Head of caudate nucleus (tissue), 42 donors: ENCODE measurements at regions not wholly inside any gene's neighbourhood (a gene's known extent, or its start where the extent isn't known, plus 50 kb on each side); places are given as distances from the start of the nearest gene placed in this dataset.
"Not testable (repeated sequence)": the region's sequence is repeated elsewhere in the genome, so short reads cannot be mapped to it uniquely, and the experiment has no call there.

Experiments used
- DNase-seq, 42 donors: peaks; one replicate each; pipeline versions ENCODE4 v3.0.0 to v3.0.0-alpha.2; 2020 to 2021; ENCODE audit warnings: mixed read lengths in 7 of 42
- intact Hi-C: fragments of 100-400 bp; cut with DNase I; formaldehyde crosslinking; loops from one replicate; pipeline ENCODE4 v1.15.0; 2022

DNA sequence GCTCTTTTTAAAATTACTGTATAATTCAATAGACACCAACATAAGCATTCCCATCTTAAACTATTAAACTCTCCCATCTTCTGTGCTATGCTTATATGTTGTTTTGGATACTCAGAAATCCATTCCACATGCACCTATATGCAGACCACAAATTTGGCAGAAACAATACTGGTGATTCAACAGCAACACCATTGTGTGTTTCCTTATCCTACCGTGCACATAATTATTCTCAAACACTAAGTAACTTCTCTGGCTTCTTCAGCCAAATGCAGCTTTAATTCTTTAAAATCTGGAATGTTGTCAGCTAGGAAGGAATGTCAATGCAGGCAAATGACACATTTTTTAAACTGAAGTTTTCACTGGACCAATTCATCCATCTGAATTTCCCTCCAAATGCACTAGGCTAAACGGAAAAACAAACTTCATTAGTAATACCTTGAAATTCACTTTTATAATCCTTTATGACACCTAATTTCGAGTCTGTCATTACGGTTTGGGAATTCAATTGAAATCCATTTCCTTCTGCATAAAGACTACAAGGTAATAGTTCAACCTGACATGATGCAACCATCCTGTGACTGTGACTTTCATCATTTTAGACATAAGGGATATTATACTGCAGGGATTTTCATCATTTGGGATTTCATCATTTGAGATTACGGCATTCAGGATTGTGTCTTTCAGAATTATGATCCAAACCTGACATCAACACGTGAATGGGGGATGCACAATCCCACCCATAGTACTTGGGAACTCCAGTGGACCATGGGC lies 308.5 kb downstream of the LTN1 start:
- intact Hi-C loops, result no loop called here
- no peak for DNase-seq

- intact Hi-C loops, DNase-seq: not testable (repeated sequence)
These were observed 309.8 kb downstream of the LTN1 start for GRCh38 chr21:28682884-28683283.

DNA sequence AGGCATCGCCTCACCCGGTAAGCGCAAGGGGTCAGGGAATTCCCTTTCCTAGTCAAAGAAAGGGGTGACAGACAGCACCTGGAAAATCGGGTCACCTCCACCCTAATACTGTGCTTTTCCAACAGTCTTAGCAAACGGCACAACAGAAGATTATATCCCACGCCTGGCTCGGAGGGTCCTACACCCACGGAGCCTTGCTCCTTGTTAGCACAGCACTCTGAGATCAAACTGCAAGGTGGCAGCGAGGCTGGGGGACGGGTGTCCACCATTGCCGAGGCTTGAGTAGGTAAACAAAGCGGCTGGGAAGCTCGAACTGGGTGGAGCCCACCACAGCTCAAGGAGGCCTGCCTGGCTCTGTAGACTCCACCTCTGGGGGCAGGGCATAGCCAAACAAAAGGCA lies 315.6 kb downstream of the LTN1 start:
- DNase-seq, intact Hi-C loops: not testable (repeated sequence)

DNA sequence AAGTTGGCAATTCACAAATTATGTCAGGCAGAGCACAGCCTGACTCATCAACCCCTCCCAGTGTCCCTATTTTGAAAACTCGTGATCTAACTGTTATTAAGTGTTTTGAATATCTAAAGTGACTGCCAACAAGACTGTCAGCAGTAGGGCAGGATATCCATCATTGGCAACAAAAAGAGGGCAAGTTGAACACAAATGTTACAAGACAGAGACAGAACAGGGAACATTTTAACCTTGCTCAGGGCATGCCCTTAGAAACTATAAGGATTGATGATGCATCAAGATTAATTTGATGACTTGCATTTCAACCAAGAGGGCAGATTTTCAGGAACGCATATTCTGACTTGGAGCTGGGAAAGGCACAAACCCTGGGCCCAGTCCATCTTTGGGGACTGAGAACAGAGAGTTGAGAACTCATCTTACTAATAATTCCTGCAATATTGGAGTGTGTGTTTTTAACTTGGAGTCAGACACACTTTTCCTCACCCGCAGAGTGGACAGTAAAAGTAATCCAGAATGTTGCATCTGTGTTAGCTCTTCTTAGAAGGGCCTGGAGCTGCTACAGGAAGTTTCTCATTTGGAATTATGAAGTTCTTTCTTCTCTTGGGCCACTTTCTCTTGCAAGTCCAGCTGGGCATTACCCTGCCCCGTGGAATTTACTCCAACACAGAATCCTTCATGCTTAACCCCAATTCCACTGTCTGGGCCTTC lies 317.2 kb downstream of the LTN1 start:
- DNase-seq, result peak in 15 of 42 donors; percentile 2 to 41 (median 27)
- intact Hi-C loops, result no loop called here

DNA sequence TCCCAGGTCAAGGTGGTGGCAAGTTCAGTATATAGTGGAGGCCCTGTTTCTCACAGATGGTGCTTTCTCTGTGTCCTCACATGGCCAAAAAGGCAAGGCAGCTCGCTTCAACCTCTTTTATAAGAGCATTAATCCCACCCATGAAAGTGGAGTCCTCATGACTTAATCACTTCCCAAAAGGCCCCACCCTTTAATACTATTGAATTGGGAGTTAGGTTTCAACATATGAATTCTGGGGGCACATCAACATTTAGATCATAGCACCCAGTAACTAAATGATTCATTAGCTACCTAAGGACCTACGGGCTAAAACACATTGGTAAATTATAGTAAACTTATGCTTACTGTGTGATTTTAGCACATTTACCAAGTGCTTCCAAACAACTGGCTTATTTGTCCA lies 317.9 kb downstream of the LTN1 start:
- intact Hi-C loops, result no loop called here
- no peak for DNase-seq

- intact Hi-C loops, result no loop called here
- DNase-seq, result no peak
These were observed 321.0 kb downstream of the LTN1 start for GRCh38 chr21:28671549-28672195.

DNA sequence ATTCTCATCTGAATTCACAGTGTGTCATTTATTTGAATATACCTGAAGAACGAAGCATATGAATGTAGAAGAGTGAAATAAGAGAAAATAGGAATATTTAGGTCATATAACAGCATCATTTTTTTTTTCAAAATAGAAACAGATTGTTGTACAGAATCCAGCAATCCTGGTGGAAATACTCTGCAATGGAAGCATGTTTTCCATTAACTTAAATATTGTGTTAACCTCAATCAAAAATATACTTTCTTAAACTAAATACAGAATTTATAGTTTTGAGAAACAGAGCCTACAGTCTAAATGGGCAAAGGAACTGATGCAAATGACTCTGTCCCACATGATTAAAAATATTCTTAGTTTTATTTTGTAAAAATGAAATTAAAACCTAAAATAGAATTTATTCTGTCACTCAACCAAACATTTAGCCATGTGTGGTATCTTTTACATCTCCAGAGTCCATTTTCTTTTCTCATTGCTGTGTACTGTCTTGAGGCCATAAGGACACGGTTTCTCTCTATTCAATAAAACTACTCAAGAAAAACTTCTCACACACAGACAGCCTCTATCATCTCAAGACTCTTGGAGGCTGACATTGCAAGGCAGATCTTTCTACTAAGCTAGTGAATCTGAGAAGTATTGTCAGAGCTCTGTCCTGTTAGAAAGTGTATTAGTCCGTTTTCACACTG lies 322.6 kb downstream of the LTN1 start:
- intact Hi-C loops, result no loop called here

DNA sequence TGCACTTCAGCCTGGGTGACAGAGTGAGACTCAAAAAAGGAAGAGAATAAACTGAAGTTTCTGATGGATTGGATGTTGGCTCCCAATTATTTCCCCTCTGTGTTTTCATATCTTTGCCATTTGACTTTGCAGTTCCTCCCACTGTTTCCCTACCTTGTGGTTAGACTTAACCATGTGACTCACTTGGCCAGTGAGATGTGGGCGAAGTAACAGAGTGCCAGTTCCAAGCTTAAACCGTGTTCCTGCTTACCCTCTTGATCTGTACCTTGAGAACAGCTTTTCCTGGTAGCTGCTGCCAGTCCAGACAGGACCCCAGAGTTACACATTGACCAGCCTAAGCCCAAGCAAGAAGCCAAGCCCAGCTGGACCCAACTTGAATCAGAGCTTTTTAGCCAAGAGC lies 323.4 kb downstream of the LTN1 start:
- intact Hi-C loops, result no loop called here
- DNase-seq, result no peak

More for the DNA sequence above, 322.6 kb downstream of the LTN1 start:
- DNase-seq, result no peak

DNA sequence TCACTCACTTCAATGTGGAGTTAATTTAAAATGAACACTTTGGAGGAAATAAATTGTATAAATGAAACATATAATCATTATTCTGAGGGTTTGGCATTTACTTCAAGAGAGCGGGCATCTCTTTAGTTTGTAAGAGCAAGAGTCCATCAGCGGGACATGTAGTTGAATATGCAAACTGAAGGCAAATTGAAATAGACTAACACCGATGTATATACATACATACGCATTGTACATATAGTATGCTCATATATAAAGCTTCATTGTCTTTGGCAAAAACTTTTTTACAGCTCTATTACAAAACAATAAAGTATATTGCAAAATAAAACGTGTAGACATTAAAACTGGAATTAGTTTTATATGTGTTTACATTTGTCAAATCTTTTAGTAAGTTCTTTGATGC lies 328.9 kb downstream of the LTN1 start:
- intact Hi-C loops, result no loop called here
- DNase-seq, result no peak

- intact Hi-C loops, result no loop called here
- DNase-seq, result no peak
These were observed 329.5 kb downstream of the LTN1 start for GRCh38 chr21:28663111-28663693.

- DNase-seq, result no peak
These were observed 335.1 kb downstream of the LTN1 start for GRCh38 chr21:28657566-28657965.

GRCh38 chr21:28655471-28655870 lies 337.2 kb downstream of the LTN1 start:
- intact Hi-C loops, result no loop called here
- no peak for DNase-seq

More at GRCh38 chr21:28657566-28657965, 335.1 kb downstream of the LTN1 start:
- intact Hi-C loops, result no loop called here

GRCh38 chr21:28654406-28654805 lies 338.3 kb downstream of the LTN1 start:
- DNase-seq, result no peak

GRCh38 chr21:28644762-28645161 lies 347.9 kb downstream of the LTN1 start:
- intact Hi-C loops, result no loop called here
- DNase-seq, result no peak

More at GRCh38 chr21:28654406-28654805, 338.3 kb downstream of the LTN1 start:
- intact Hi-C loops, result no loop called here

DNA sequence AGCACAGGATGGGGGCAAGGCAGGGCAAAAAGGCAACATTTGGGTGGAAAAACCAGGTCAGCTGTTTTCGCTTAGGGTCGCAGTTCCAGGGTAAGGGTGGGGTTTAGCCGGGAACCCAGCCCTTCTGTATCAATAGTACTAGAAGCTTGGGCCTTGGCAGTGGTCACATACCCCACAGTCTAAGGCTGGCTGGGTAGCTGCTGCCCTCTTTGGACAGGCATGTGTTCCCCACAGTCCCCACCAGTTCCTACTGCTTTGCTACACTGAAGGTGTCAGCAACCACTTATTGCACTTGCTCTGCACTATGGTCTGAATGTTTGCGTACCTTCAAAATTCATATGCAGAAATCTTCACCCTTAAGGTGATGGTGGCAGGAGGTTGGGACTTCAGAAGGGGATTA lies 349.8 kb downstream of the LTN1 start:
- intact Hi-C loops, result no loop called here
- DNase-seq, result no peak

DNA sequence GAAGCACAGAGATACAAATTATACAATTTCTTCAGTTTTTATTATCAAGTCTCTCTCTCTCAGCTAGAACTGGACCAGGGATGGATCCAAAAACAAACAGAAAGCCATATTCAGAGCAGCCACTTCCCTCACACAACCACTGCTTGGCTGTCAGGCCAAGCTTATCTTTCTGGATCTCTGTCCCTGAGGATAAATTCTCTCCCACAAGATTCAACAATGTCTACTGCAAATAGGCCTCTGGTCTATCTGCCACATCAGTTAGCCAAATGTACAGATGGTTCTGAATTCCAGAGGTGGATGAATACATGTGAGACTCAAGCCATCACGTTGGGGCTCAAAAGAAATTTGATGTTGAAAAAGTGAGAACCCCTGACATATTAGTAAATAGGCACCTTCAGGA lies 350.9 kb downstream of the LTN1 start:
- intact Hi-C loops, result no loop called here
- no peak for DNase-seq

DNA sequence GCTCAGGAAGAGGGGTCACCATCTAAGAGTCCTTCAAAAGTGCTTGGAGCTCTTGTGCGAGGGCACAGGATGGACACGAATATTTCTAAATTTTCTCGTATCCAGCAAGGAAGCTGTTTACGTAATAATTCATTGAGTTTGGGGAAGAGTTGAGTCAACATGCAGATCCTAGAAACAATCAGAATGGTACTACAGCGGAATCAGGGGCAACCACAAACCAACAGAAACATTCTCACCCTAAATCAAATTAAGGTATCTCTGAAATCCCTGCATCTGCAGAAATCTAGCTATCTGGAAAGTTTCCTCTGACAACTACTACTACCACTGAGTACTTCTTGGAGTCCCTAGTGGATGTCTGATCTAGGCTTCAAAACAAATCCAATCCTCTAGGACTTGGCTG lies 352.4 kb downstream of the LTN1 start:
- intact Hi-C loops, result no loop called here
- DNase-seq, result no peak

DNA sequence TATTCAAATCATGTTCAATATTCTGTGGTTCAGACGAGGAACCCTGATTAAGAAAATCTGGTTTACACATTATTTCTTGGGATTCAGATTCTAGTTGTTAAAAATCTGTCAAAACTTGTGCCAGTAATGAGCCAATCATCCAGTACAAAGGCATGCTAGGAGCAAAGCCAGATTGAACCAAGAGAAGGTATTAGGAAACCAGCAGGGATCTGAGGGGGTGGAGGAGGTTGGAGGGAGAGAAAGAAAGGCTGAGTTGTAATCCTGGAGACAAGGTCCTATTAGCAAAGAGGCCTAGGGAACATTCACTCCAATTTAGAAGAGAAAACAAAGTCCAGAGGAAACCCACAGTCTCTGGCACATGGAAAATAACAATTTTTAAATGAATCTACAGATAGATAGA lies 352.9 kb downstream of the LTN1 start:
- intact Hi-C loops, result no loop called here
- DNase-seq, result peak in 4 of 42 donors; percentile 5 to 45 (median 14)
